ENCODE measurements at regions not wholly inside any gene's neighbourhood (a gene's known extent, or its start where the extent isn't known, plus 50 kb on each side); places are given as distances from the start of the nearest gene placed in this dataset.
"Not testable (repeated sequence)": the region's sequence is repeated elsewhere in the genome, so short reads cannot be mapped to it uniquely, and the experiment has no call there.

- FAIRE-seq: no peak
- no peak for DNase-seq (ENCODE audit: insufficient read length, low spot score)
Measured at GRCh38 chr9:117775591-117775990, 71.4 kb downstream of the TLR4 start.

DNA sequence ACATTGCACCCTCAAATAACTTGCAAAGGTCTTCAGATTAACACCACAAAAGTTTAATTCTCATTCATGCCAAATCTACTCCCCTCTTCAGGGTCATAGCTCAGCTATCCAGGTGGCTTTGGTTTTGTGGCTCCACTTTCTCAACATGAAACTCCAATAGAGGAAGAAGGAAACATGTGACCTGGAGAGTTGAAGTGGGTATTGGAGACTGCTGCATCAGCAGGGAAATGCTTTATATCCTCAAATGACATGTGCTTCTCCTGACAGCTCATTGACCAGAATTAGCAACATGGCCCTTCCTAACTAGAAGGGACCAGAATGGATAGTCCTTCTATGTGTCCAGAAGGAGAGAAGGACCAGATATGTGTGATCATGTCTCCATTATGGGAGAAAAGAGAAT is 73.6 kb downstream of the TLR4 start:
- DNase-seq (ENCODE audit: insufficient read length, low spot score): no peak
- FAIRE-seq: peak; percentile 31

DNA sequence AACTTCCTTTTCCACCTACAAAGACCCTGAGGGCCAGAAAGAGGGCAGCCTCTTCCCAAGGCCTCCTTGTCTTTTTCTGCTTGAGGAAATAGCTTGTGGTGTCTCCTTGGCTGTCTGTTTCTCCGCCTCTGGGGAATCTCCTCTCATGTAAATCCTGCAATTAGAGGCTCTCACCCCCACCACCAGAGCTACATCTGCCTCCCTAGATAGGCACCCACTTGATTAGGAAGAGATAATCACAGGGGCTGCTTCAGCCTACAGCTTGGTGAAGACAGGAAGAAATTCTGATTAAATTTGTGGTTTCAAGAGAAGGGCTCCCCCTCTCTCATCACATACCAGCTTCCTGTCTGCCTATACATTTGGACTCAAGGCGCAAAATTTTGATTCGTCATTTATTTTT is 75.6 kb downstream of the TLR4 start:
- DNase-seq (ENCODE audit: insufficient read length, low spot score): no peak
- FAIRE-seq: no peak

GRCh38 chr9:117782931-117783788 is 79.0 kb downstream of the TLR4 start:
- DNase-seq (ENCODE audit: insufficient read length, low spot score): peak; percentile 7
- peak; percentile 97 for FAIRE-seq

GRCh38 chr9:117783828-117784227 is 79.6 kb downstream of the TLR4 start:
- peak; percentile 58 for DNase-seq (ENCODE audit: insufficient read length, low spot score)
- FAIRE-seq: peak; percentile 98

- DNase-seq (ENCODE audit: insufficient read length, low spot score) (no peak), FAIRE-seq (no peak)
Measured at GRCh38 chr9:117784996-117785395, 80.8 kb downstream of the TLR4 start.

DNA sequence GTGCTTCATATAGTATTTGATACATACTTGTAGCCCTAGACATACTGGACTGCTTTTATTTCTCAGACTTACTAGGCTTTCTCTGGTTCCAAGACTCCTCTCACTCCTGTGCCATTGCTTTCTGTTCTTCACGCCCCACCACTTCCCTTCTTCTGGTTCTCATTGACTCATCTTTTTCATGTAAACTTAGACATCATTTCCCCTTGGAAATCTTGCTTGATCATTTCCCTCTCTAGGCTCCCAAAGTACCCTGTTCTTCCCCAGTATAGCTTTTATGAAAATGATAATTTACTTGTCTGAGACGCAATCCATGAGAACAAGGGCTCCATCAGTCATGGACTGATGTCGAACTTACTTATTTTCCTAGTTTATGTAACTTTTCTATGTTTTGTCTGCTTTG is 83.5 kb downstream of the TLR4 start:
- DNase-seq (ENCODE audit: insufficient read length, low spot score) (no peak), FAIRE-seq (no peak)

DNA sequence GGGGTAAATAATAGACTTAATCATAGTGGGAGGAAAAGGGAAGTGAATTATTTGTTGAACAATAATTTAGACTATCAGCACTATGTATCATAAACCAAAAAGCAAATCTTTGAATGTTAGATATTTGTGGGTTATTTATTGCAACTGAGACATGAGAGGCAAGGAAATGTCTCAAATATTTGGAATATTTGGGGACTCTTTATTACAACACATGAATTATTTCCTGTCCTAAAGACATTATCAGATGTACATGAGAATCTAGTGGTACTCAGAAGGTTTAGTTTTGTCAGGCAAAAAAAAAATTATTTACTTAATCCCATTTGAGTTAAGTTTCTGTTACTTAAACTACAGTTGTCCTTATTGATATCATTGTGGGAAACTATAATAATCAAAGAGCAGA is 91.1 kb downstream of the TLR4 start:
- no peak for FAIRE-seq
- no peak for DNase-seq (ENCODE audit: insufficient read length, low spot score)

DNA sequence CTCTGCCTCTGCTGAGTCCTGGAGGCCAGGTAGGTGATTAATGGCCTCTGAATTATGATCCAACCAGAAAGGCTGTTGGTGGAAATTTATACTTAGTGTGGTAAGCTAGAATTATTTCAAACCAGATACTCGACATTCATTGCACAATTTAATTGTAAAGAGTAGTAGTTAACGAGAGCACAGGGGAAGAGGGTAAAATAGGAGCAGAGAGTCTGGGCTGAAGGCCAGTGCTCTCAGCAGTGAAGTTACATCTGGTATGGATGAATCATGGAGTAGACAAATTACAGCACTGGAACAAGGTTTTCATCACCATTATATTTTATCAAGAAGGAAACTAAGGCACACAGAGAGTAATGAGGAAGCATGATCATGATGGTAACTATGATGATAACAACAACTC is 92.5 kb downstream of the TLR4 start:
- no peak for FAIRE-seq
- no peak for DNase-seq (ENCODE audit: insufficient read length, low spot score)

DNA sequence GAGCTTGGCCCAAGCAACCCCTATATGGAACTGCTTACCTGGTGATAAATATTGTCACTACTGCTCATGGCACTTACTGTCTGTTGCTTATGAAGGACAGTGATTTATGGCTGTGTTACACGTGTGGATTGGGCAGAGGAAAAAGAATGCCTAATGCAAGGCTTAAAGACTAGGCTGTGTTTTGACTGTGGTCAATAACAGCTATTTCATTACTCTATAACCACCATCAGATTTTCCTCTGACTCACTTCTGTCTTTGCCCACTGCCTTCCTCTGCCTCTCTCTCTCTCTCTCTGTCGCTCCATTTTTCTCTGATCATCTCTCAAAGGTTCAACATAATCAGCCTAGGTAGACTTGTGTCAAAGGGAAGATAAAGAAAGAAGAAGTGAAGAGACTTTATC is 96.2 kb downstream of the TLR4 start:
- DNase-seq (ENCODE audit: insufficient read length, low spot score): no peak
- FAIRE-seq: no peak

DNA sequence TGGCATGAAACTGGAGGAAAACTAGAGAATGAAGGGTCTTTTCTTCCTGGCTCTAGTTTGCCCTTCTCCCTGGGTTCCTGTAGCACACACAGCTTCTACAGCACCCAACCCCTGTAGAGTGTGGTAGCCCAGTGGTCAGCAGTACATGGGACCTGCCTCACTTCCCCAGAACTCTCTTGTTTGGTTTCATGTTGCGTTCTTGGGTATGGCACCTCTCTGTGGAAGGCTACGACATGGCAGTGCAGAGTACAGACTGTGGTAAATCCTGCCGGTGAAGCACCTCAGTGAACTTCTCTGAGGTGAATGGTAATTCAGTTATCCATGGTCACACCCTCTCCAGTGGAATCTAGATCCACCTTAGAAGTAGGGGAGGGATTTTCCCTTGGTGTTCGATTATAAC is 105.5 kb downstream of the TLR4 start:
- DNase-seq (ENCODE audit: insufficient read length, low spot score) (no peak), FAIRE-seq (no peak)

DNA sequence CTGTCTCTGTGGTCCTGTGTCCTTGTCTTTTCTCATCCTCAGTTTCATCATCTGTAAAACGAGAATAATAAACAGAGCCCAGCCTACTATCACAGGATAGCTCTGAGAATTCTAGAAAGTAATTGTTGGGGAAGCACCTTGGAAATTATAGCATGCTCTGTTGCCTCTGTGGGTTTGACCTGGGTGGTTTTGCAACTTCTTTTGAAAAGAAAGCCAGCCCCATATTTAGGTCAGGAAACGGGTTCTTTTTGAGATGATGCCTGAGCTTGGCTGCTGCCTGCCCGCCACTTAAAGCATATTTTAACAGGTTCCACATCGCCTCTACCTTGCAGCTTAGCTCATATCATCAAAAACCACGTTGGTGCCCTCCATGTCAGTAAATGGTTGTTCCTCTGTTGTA is 111.1 kb downstream of the TLR4 start:
- DNase-seq (ENCODE audit: insufficient read length, low spot score) (no peak), FAIRE-seq (no peak)

- FAIRE-seq (no peak), DNase-seq (ENCODE audit: insufficient read length, low spot score) (no peak)
Measured at GRCh38 chr9:117815948-117816347, 111.7 kb downstream of the TLR4 start.

- no peak for DNase-seq (ENCODE audit: insufficient read length, low spot score)
- no peak for FAIRE-seq
Measured at GRCh38 chr9:117821954-117822353, 117.8 kb downstream of the TLR4 start.

DNA sequence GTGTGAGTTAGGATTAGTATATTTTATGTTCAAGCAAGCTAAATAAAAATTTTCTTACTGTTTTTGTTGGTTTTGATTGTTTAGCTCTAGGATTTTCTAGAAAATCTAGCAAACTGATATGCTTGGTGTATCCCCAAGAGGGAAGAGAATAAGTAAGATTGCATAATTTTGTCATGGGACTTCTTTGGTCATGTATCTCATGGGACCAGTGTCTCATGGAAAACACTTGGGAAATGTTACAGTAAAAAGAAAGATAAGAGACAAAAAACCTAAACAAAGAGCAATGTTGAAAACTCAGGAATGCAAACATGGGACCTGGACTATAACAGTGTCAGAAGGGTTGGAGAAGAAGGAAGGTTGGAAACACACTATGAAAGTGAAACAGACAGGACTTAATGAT is 119.4 kb downstream of the TLR4 start:
- FAIRE-seq: no peak
- DNase-seq (ENCODE audit: insufficient read length, low spot score): no peak

DNA sequence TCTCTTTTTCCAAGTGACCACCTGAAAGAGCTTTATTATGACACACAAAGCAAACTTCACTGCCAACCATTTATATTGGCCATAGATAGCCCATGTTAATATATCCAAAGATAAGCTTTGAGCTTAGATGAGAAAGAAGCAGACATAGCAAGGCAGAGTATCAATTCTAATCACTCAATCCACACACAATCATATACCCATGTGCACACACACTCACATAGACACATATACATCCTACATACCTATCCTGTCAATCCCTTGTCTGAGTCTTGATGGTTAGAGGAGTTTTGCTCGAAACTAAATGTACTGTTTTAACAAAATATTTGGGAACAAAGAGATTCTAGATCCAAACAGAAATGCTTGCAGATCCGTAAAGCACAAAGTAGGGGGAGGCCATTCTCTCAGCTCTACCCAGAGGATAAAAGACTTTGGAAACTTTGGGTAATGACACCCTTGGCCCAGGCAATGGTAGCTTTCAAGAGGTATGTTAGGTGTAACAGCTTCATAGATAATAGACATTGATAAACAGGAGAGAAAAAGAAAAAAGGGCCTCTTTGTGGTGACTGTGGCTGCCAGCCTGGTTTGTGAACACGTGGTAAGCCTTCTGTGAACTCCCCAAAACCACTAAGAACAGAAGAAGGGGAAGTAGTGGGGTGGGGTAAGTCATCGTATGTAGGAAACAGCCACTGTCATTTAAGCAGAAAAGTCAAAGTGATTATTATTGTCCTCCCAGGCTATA is 121.6 kb downstream of the TLR4 start:
- FAIRE-seq: peak; percentile 59

GRCh38 chr9:117826837-117827236 is 122.6 kb downstream of the TLR4 start:
- FAIRE-seq (no peak), DNase-seq (ENCODE audit: insufficient read length, low spot score) (no peak)

More for the DNA sequence above, 121.6 kb downstream of the TLR4 start:
- no peak for DNase-seq (ENCODE audit: insufficient read length, low spot score)

GRCh38 chr9:117827456-117827855 is 123.3 kb downstream of the TLR4 start:
- FAIRE-seq: no peak
- no peak for DNase-seq (ENCODE audit: insufficient read length, low spot score)

GRCh38 chr9:117828466-117828865 is 124.3 kb downstream of the TLR4 start:
- DNase-seq (ENCODE audit: insufficient read length, low spot score) (no peak), FAIRE-seq (no peak)

GRCh38 chr9:117835798-117836197 is 131.6 kb downstream of the TLR4 start:
- DNase-seq (ENCODE audit: insufficient read length, low spot score) (no peak), FAIRE-seq (no peak)

DNA sequence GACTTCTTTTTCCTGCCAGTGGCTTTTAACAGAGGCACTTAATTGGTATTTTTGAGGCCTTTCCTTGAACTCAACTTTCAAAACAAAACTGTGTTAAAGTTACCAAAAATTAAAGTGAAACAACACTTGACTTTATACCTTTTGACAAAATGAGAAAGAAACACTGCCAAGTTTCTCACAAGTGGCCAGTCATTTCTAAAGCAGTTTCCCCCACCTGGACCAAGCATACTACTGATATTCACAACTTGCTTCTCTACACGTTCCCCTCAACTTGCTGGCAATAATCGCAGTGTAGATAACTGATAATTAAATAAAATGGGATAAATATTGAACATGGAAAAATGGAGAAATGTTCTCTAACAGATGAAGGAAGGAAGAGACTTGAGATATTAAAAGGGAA is 135.7 kb downstream of the TLR4 start:
- DNase-seq (ENCODE audit: insufficient read length, low spot score): no peak
- FAIRE-seq: no peak

DNA sequence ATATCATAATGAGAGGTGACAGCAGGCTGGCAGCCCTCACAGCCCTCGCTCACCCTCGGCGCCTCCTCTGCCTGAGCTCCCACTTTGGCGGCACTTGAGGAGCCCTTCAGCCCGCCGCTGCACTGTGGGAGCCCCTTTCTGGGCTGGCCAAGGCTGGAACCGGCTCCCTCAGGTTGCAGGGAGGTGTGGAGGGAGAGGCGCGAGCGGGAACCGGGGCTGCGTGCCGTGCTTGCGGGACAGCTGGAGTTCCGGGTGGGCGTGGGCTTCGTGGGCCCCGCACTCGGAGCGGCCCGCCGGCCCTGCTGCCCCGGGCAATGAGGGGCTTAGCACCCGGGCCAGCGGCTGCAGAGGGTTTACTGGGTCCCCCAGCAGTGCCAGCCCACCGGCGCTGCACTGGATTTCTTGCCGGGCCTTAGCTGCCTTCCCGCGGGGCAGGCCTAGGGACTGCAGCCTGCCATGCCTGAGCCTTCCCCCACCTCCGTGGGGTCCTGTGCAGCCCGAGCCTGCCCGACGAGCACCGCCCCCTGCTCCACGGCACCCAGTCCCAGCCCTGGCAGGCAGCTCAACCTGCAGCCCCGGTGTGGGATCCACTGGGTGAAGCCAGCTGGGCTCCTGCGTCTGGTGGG is 147.7 kb downstream of the TLR4 start:
- not testable (repeated sequence) for FAIRE-seq; DNase-seq (ENCODE audit: insufficient read length, low spot score)
